IPS DF 19.7 (cell line): ENCODE measurements at regions not wholly inside any gene's neighbourhood (a gene's known extent, or its start where the extent isn't known, plus 50 kb on each side); places are given as distances from the start of the nearest gene placed in this dataset.

Source experiments
- DNase-seq: peaks from one replicate; pipeline ENCODE4 v3.0.0-alpha.2; 2013; ENCODE audit warnings: low read depth, low spot score

DNA sequence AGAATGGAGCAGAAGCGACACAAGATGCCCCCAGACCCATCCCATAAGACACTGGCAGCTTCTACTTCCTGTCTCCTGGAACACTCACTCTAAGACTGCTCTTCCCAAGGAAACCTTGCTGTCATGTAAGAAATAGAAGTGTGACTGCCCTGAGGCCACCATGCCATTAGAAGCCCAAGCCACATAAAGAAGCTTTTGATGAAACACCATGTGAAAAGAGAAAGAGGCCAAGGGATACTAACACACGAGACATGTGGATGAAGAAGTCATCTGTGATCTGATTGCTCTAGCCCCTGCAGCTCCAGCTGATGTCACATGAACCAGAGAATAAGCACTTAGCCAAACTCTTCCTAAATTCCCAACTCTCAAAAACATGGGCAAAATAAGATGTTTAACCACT lies 117.9 kb upstream of the PCSK2 start:
- DNase-seq, result no peak

DNA sequence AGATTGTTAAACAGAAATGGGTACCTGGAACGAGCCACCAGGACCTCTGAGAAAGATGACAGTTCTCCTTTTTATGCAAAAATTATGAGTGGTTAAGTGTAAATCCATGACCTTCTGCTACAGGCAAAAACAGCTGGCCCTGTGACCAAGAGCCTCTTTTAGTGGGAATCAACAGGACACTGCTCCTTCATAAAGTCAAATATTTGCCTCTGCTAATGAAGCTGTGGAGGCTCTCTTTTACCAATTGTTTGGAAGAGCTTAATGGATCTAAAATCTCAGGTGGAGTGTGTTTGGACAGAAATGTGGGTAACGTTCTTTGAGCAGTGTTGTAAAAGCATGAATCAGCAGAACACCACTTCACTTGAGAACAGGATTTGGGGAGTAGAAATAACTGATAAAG lies 117.5 kb upstream of the PCSK2 start:
- no peak for DNase-seq

DNA sequence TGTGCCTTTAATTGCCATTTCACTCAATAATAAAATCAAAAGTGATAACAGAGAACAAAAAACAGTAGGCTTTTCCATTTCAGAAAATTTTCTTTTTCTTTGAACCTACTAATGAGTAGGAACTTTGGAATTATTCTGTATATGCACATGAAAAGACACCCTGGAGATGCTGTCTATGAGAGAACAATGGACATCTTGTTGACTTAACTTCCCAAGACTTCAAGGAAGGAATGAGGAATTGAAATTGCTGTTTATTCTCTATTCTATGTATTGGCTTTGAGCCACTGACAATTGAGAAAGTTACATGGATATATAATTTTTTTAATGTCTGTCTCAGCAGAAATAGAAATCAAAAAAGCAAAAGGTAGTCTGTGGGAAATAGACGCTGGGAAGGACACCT lies 98.6 kb upstream of the PCSK2 start:
- DNase-seq, result no peak

DNA sequence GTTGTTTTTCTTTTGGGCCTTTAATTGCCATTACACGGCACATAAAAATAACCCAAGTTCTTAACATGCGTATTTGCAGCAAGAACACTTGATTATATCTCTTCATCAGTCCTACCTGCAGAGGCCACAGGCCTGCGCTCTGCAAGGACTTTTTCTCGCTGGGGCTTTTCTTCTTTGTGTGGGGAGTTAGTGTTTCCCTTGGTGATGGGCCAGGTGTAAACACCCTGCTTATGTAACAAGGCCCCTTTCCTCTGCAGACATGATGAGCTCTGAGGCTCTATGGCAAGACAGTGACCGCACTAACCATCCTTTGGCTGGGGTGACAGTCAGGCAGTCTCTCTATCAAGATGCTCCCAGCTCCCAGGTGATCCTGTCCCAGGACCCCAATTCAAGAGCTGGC lies 97.8 kb upstream of the PCSK2 start:
- DNase-seq, result no peak

DNA sequence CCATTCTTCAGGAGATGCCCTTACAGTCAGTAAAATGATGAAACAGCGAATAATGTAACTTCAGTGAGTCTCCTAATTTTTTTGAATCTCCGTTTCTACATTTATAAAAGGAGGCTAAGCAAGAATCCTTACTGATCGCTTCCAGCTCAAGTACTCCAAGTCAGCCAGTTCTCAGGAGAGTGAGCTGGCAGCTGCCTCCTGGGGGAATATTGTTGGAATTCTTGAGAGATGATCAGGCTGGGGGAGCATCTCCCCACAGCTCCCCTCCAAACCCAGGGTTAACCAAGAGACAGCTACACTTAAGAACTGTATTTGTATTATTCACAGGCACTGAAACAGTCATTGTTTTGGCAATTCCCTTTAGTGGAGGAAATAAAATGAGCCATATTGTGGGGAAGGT lies 89.1 kb upstream of the PCSK2 start:
- no peak for DNase-seq

DNA sequence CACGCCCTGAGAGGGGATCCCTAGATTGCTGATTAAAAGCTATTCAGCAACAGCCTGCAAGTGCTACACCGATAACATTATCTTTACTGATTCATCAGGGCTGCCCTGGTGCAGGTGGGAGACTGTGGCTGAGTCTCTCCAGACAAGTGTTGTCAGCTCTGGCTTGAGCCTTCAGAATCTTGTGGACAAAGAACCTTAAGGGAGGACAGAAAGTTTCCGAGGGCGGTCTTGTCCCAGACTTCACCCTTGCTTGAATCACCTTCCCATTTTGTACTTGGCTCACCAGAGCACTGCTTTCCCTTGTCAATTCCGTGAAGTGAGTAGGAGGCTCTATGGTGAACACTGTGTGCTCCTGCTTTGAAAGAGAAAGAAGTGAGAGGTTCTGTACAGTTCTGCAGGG lies 88.6 kb upstream of the PCSK2 start:
- DNase-seq, result no peak

DNA sequence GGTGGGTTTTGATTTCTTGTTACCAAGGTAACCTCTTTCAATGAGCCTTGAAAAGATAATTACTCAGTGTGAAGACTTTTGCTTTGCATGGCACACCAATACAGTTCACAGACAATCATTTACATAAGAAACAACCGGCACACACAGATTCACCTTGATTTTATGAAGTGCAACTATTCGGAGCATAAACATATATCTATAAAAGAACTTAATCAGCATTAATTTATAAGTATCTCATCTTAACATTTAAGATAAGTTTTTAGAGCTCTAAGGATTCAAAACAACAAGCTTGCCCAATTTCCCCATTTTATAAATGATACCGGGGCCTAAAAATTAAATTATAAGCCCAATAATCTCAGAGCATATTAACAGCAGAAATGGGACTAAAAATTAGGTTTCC lies 85.9 kb upstream of the PCSK2 start:
- DNase-seq, result no peak

DNA sequence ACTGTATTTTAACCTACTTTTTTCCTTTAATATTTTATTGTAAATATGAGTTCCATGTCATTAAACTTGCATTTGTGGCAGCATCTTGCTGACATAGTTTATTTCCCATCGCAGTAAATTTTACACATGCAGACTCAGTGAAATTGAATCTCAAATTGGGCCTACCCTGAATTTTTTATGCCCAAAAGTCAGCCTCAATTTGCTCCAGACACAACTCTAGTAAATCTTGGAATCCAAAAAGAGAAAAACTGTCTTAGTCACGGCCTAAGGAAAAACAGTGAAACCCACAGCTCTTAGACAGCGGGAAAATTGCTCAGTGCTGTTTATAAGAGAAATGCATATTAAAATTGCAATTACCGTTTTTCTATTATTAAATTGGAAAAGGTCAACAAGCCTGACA lies 85.3 kb upstream of the PCSK2 start:
- no peak for DNase-seq

DNA sequence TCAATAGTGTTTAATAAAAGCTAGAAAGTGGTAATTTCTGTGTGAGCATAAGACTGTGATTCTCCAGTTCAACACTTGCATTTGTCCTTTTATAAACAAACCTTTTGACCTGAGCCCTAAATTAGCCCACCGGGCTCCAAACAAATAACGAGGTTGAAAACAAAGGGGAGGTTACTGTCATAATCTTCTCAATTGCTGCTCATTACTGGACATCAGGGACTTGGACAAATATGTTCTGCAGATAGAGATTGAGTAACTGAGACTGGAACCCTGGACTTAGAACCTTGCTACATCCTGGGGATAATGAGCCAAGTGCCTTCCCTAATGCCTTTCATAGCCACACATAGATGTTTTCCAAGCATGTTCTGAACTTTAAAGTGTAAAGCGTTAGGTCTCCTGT lies 84.2 kb upstream of the PCSK2 start:
- DNase-seq, result no peak

DNA sequence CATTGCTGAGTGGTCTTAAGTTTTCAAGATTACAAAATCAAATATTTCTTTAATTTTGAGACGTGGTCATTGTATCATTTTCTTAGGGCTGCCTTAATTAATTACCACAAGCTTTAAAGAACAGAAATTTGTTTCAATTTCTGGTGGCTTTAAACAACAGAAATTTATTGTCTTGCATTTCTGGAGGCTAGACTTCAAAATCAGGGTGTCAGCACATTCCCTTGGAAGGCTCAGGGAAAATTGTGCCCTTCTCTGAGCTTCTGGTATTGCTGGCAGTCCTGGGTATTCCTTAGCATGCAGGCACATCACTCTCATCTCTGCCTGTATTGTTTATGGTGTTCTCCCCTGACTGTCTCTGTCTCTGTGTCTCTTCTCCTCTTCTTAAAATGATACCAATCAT lies 76.0 kb upstream of the PCSK2 start:
- DNase-seq, result no peak

DNA sequence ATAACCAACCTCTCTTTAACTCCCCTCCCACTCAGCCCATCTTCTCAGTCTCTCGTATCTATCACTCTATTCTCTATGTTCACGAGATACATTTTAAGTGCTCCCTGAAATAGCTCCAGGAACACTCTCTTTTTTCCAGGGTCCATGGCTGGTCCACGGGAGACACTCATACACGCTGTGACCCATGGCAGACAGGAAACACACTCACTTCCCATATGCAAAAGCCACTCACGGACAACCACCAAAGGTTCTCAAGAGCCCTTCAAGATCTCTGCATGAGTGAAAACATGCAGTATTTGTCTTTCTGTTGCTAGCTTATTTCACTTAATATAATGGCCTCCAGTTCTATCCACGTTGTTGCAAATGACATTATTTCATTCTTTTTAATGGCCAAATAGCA lies 71.4 kb upstream of the PCSK2 start:
- DNase-seq, result no peak

DNA sequence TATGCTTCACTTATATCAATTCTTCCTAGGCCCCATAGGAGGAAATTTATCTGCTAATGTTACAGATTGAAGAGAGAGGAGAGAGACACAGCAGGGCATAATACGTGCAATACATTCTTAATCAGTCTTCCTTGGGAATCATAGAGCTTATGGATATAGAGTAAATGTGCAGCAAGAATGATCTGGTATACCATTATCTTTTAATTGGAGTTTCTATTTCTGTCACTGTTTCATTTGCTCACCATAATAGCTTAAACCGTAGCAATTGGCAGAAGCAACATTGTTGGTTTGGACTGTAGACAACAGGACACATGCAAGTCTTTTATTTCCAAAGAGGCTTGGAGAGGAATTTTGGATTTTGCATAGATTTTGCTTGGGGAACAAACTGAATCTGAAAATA lies 68.1 kb upstream of the PCSK2 start:
- no peak for DNase-seq

DNA sequence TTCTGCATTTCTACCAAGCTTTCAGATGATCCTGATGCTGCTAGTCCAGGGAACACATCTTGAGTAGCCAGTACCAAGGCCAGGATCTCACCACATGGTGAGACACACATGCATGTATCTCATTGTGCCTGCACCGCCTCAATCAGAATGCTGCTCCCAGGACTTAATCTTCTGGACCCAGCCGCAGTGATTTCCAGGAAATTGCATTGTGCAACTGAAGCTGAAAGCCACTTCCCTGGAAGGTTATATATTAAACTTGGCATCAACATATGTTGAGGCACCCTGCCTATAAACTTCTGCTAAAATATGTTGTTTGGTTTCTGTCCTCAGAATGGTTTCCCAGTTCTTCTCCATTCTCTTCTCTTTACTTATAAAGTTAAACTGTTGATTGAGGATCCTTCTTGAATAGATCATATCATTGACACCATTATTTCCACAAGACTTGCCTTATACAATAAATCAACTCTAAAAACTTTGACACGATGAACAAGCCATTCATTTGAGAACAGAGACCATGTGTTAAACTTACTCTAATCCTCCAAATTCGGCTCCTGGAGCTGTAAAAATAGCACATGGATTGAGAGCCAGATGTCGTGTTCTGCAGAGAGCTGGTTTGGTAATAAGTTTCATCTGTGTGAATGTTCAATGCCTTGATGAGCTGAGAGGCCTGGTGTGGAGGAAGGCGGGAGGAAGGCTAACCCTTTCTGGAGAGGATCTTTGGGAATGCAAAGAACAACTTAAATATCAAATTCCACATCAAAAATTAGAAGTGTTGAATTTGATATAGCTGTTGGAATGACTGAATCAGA lies 65.0 kb upstream of the PCSK2 start:
- DNase-seq, result no peak

DNA sequence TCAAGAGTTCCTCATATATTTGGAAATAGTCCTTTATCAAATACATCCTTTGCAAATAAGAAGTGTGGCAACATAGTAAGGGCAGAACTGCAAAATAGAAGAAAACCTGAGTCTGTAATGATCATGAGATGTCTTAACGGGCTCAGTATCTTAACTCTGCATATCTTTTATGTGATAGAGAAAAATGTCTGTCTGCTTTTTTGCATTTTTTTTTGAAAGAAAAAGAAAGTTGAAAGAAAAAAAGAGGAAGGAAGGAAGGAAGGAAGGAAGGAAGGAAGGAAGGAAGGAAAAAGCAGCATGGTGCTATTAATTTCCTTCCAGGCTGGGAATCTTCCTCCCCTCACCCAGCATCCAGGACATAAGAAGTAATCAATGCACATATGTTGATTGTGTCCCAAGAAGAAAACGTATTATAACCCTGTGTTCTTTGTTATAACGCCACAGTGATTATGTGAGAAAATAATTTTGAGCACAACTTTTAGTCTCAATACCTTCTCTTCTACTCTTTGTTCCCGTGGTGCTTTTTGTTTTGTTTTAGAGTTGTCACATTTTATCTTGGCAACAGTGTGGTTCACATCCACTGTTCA lies 58.7 kb upstream of the PCSK2 start:
- DNase-seq, result no peak

DNA sequence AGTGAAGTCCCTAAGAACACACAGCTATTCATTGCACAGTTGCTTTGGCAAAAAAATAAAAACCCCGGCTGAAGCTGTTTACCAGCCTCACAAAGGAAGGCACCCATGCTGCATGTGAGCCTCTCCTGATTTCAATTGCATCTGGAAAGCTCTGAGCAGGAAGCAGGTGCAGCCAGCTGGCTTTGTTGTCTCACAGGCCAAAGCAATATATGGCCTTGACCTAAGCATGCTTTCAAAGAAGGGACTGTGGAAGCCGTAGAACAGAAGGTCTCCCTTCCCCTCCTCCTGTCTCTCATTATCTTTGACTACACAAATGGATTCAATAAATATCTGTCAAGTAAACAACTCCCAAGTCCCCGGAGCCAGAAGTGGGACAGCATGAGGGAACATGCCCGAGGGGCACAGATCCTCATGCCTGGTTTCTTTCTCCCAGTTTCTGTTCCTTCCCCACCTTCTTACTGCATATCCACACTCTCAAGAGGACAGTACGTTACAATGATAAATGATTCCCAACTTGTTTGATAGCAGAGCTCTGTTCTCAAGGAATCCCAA lies 57.2 kb upstream of the PCSK2 start:
- no peak for DNase-seq

DNA sequence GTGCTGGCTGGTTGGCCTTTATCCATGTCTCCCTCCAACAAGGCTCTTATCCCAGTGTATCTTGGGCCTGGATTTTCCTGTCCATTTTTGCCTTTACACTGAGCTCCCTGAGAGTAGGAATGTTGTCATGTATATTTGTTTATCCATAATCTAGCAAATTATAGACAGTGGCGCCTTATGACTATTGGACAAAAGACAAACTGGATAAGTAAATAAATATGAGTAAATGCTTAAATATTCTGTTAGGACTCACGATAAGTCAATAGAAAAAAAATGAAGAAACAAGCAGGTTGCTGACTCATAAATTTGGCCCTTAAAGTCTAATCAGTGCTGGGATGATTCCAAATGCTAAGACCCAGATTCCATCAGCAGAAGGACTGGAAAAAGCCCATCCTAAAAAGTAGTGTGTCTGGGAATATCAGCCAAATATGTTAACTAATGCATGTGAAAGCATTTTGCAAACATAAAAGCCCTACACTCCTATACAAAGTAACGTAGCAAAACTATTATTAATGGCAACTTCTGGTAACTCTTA lies 55.0 kb upstream of the PCSK2 start:
- DNase-seq, result no peak

DNA sequence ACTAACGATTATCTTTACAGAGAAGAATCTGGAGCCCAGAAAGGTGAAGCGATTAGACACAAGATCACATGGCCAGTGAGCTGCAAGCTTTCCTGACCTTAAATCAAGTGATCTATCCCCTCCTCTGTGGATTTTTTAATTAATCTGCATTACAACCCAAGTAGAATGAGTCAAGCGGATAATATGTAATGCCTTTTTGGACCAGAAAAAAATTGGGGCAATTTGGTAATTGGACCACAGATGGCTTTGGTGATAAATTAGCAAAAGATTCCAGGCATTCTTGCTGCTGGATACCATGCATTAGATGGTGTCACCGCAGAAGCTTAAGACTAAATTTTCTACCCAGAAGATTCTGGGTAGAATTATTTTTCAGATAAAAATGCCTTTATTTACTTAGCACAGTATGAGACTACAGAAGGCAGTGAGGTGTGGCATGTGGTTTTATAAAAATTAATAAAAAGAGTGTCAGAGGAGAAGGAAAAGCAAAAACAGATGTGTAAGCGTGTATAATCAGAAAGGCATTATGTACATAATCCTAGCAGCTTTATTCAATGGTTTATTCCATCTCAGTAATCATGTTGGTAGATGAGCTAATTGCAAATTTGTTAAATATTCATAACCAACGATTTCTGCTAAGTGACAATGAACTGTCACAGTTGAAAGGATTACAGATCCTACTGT lies 53.9 kb upstream of the PCSK2 start:
- no peak for DNase-seq
